HEK293T (cell line): ENCODE measurements at regions not wholly inside any gene's neighbourhood (a gene's known extent, or its start where the extent isn't known, plus 50 kb on each side); places are given as distances from the start of the nearest gene placed in this dataset.

Experiments used
- CTCF ChIA-PET: fragments of 350-600 bp; formaldehyde crosslinking; extraction: SDS; loops from one replicate; lab custom pipeline; 2021; ENCODE audit warnings: antibody characterized with exemption, inconsistent platforms; lab: Yijun Ruan, JAX
- POLR2A ChIA-PET: fragments of 350-600 bp; formaldehyde crosslinking; extraction: SDS; loops from one replicate; lab custom pipeline; 2020; ENCODE audit warnings: antibody characterized with exemption, inconsistent platforms; lab: Yijun Ruan, JAX
- DNase-seq: peaks from one replicate; pipeline ENCODE4 v3.0.0; 2012; ENCODE audit warnings: mixed read lengths; ENCODE audit errors: extremely low spot score
- ARNT ChIP-seq: fragments of 450-650 bp; IDR thresholded peaks from 2 replicates; pipeline ENCODE4 v1.6.1; 2017; ENCODE audit warnings: mild to moderate bottlenecking
- BHLHE40 ChIP-seq: fragments of 450-650 bp; IDR thresholded peaks from 2 replicates; pipeline ENCODE4 v1.6.1; 2016; ENCODE audit warnings: mild to moderate bottlenecking, moderate library complexity, borderline replicate concordance
- CTBP1 ChIP-seq: fragments of 450-650 bp; IDR thresholded peaks from 2 replicates; pipeline ENCODE4 v1.6.1; 2016; ENCODE audit warnings: borderline replicate concordance
- ELF4 ChIP-seq: fragments of 450-650 bp; IDR thresholded peaks from 2 replicates; pipeline ENCODE4 v1.6.1; 2017; ENCODE audit warnings: antibody characterized with exemption
- FOXA1 ChIP-seq: fragments of 450-650 bp; IDR thresholded peaks from 2 replicates; pipeline ENCODE4 v1.6.1; 2016; ENCODE audit warnings: mild to moderate bottlenecking
- FOXK2 ChIP-seq: fragments of 450-650 bp; IDR thresholded peaks from 2 replicates; pipeline ENCODE4 v1.6.1; 2016; ENCODE audit warnings: mild to moderate bottlenecking
- FOXM1 ChIP-seq: fragments of 450-650 bp; IDR thresholded peaks from 2 replicates; pipeline ENCODE4 v1.6.1; 2017; ENCODE audit warnings: mild to moderate bottlenecking, borderline replicate concordance
- HDGF ChIP-seq: fragments of 450-650 bp; IDR thresholded peaks from 2 replicates; pipeline ENCODE4 v1.6.1; 2017; ENCODE audit warnings: antibody characterized with exemption, borderline replicate concordance
- L3MBTL2 ChIP-seq: fragments of 450-650 bp; conservative IDR thresholded peaks from 2 replicates; pipeline ENCODE4 v1.6.1; 2016; ENCODE audit warnings: mild to moderate bottlenecking
- LEF1 ChIP-seq: fragments of 450-650 bp; IDR thresholded peaks from 2 replicates; pipeline ENCODE4 v1.6.1; 2017; ENCODE audit warnings: mild to moderate bottlenecking, borderline replicate concordance
- NFRKB ChIP-seq: fragments of 450-650 bp; IDR thresholded peaks from 2 replicates; pipeline ENCODE4 v1.6.1; 2016; ENCODE audit warnings: mild to moderate bottlenecking, moderate library complexity
- PKNOX1 ChIP-seq: fragments of 450-650 bp; IDR thresholded peaks from 2 replicates; pipeline ENCODE4 v1.6.1; 2016
- SP1 ChIP-seq: fragments of 450-650 bp; IDR thresholded peaks from 2 replicates; pipeline ENCODE4 v1.6.1; 2017
- SUZ12 ChIP-seq: fragments of 450-650 bp; IDR thresholded peaks from 2 replicates; pipeline ENCODE4 v1.6.1; 2016; ENCODE audit warnings: mild to moderate bottlenecking
- TARDBP ChIP-seq: fragments of 450-650 bp; IDR thresholded peaks from 2 replicates; pipeline ENCODE4 v1.6.1; 2016
- ZNF384 ChIP-seq: fragments of 450-650 bp; IDR thresholded peaks from 2 replicates; pipeline ENCODE4 v1.6.1; 2016

- TF ChIP-seq FOXM1 (no peak), LEF1 (no peak), NFRKB (no peak), FOXK2 (no peak), L3MBTL2 (no peak), ZNF384 (no peak)
- ChIA-PET POLR2A (no interaction called here), CTCF (no interaction called here)
- no peak for DNase-seq
These were observed 278.0 kb downstream of the MRPL39 start for GRCh38 chr21:25329227-25329825.

- CTCF ChIA-PET = no interaction called here
- POLR2A ChIA-PET = no interaction called here
These were observed 278.5 kb downstream of the MRPL39 start for GRCh38 chr21:25328736-25329135.

GRCh38 chr21:25326181-25326580 lies 281.1 kb downstream of the MRPL39 start:
- ChIA-PET CTCF (no interaction called here), POLR2A (no interaction called here)
- no peak for DNase-seq
- TF ChIP-seq ELF4 = no peak

More at GRCh38 chr21:25328736-25329135, 278.5 kb downstream of the MRPL39 start:
- DNase-seq = no peak
- TF ChIP-seq CTBP1 (no peak), FOXM1 (no peak), SUZ12 (no peak), TARDBP (no peak), NFRKB (no peak), ZNF384 (no peak), LEF1 (no peak), FOXA1 (no peak), SP1 (no peak)

- DNase-seq = no peak
- CTCF ChIA-PET = no interaction called here
- TF ChIP-seq BHLHE40 = no peak
- no peak for TF ChIP-seq FOXK2
- TF ChIP-seq SP1 = no peak
- TF ChIP-seq HDGF = no peak
- TF ChIP-seq CTBP1 = no peak
- TF ChIP-seq ELF4 = no peak
- no peak for TF ChIP-seq L3MBTL2
- no peak for TF ChIP-seq LEF1
- TF ChIP-seq ZNF384 = no peak
- TF ChIP-seq FOXA1 = no peak
- POLR2A ChIA-PET = no interaction called here
These were observed 282.6 kb downstream of the MRPL39 start for GRCh38 chr21:25324666-25325065.

- TF ChIP-seq PKNOX1 (no peak), BHLHE40 (no peak), FOXA1 (no peak)
- ChIA-PET POLR2A (no interaction called here), CTCF (no interaction called here)
- DNase-seq = no peak
These were observed 283.8 kb downstream of the MRPL39 start for GRCh38 chr21:25323356-25323949.

- ChIA-PET CTCF (no interaction called here), POLR2A (no interaction called here)
- no peak for TF ChIP-seq NFRKB
- no peak for TF ChIP-seq BHLHE40
- no peak for TF ChIP-seq FOXM1
- no peak for TF ChIP-seq HDGF
- no peak for TF ChIP-seq ARNT
- no peak for TF ChIP-seq TARDBP
- TF ChIP-seq ELF4 = no peak
- TF ChIP-seq SP1 = no peak
- TF ChIP-seq FOXK2 = no peak
- no peak for TF ChIP-seq ZNF384
- DNase-seq = no peak
These were observed 293.0 kb downstream of the MRPL39 start for GRCh38 chr21:25314247-25314646.

- ChIA-PET CTCF (no interaction called here), POLR2A (no interaction called here)
- no peak for DNase-seq
- TF ChIP-seq HDGF (no peak), FOXK2 (no peak), SUZ12 (no peak), BHLHE40 (no peak), FOXM1 (no peak), L3MBTL2 (no peak), CTBP1 (no peak), PKNOX1 (no peak), ZNF384 (no peak)
These were observed 293.5 kb downstream of the MRPL39 start for GRCh38 chr21:25313829-25314228.

- CTCF ChIA-PET = no interaction called here
- POLR2A ChIA-PET = no interaction called here
- TF ChIP-seq PKNOX1 (no peak), LEF1 (no peak), FOXA1 (no peak), BHLHE40 (no peak), TARDBP (no peak), SUZ12 (no peak), L3MBTL2 (no peak), CTBP1 (no peak), ZNF384 (no peak)
- no peak for DNase-seq
These were observed 299.8 kb downstream of the MRPL39 start for GRCh38 chr21:25307489-25307888.
